ENCODE measurements at regions not wholly inside any gene's neighbourhood (a gene's known extent, or its start where the extent isn't known, plus 50 kb on each side); places are given as distances from the start of the nearest gene placed in this dataset.

- no peak for TF ChIP-seq PATZ1 (CRISPR knock-in tag; IDR thresholded peaks at IDR 0.05; ENCODE audit: borderline replicate concordance)
- TF ChIP-seq CSDC2 (CRISPR knock-in tag; IDR thresholded peaks at IDR 0.05), result no peak
- no peak for TF ChIP-seq ESRRG (CRISPR knock-in tag; IDR thresholded peaks at IDR 0.05)
- no peak; the same call in 2 of the 3 replicates for ATAC-seq
Observed at GRCh38 chr7:101764221-101764620, 53.2 kb upstream of the CUX1 start.

- TF ChIP-seq CREB5 (CRISPR knock-in tag; IDR thresholded peaks at IDR 0.05; ENCODE audit: low read depth) (no peak), ZNF565 (CRISPR knock-in tag; conservative IDR thresholded peaks at IDR 0.05; ENCODE audit: low read depth) (no peak), ISL1 (CRISPR knock-in tag; IDR thresholded peaks at IDR 0.05) (no peak), TOX (CRISPR knock-in tag; IDR thresholded peaks at IDR 0.05; ENCODE audit: borderline replicate concordance) (no peak), ESRRG (CRISPR knock-in tag; IDR thresholded peaks at IDR 0.05) (no peak), TCF4 (CRISPR knock-in tag; IDR thresholded peaks at IDR 0.05; ENCODE audit: borderline replicate concordance) (no peak), TSHZ2 (CRISPR knock-in tag; IDR thresholded peaks at IDR 0.05) (no peak)
- TF ChIP-seq, protein P1, sequence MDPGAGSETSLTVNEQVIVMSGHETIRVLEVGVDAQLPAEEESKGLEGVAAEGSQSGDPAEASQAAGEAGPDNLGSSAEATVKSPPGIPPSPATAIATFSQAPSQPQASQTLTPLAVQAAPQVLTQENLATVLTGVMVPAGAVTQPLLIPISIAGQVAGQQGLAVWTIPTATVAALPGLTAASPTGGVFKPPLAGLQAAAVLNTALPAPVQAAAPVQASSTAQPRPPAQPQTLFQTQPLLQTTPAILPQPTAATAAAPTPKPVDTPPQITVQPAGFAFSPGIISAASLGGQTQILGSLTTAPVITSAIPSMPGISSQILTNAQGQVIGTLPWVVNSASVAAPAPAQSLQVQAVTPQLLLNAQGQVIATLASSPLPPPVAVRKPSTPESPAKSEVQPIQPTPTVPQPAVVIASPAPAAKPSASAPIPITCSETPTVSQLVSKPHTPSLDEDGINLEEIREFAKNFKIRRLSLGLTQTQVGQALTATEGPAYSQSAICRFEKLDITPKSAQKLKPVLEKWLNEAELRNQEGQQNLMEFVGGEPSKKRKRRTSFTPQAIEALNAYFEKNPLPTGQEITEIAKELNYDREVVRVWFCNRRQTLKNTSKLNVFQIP (CRISPR knock-in tag; IDR thresholded peaks at IDR 0.05; ENCODE audit: borderline replicate concordance, low read depth), result no peak
- ATAC-seq, result no peak
Observed at GRCh38 chr7:101767544-101767943, 49.9 kb upstream of the CUX1 start.
